ENCODE measurements at regions not wholly inside any gene's neighbourhood (a gene's known extent, or its start where the extent isn't known, plus 50 kb on each side); places are given as distances from the start of the nearest gene placed in this dataset.
"Not testable (repeated sequence)": the region's sequence is repeated elsewhere in the genome, so short reads cannot be mapped to it uniquely, and the experiment has no call there.

- DNase-seq, result not testable (repeated sequence)
These were observed 52.3 kb upstream of the BBX start for GRCh38 chr3:107470496-107470895.

Measured in midbrain (tissue), 1 donor.